ENCODE measurements at regions not wholly inside any gene's neighbourhood (a gene's known extent, or its start where the extent isn't known, plus 50 kb on each side); places are given as distances from the start of the nearest gene placed in this dataset.
"Not testable (repeated sequence)": the region's sequence is repeated elsewhere in the genome, so short reads cannot be mapped to it uniquely, and the experiment has no call there.

GRCh38 chr1:143905214-143906179, 66.3 kb downstream of the FAM72C start:
- DNase-seq (ENCODE audit: low spot score), result peak; percentile 61

DNA sequence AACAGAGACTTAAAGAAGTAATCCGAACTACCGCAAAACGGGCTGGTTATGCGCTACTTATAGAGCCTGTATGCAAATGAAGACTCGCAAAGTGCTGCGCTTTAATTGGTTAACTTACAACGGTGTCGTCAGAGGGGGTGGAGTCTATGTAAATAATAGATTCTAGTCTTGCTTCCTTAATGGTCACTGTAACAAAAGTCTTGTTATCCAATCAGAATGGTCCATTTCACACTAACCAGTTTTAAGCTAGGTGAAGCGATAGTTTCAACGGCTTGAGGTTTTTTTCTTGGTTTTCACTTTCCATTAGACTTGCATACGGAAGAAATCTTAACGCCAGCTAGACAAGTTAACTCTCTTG, 67.2 kb downstream of the FAM72C start:
- not testable (repeated sequence) for DNase-seq (ENCODE audit: low spot score)

DNA sequence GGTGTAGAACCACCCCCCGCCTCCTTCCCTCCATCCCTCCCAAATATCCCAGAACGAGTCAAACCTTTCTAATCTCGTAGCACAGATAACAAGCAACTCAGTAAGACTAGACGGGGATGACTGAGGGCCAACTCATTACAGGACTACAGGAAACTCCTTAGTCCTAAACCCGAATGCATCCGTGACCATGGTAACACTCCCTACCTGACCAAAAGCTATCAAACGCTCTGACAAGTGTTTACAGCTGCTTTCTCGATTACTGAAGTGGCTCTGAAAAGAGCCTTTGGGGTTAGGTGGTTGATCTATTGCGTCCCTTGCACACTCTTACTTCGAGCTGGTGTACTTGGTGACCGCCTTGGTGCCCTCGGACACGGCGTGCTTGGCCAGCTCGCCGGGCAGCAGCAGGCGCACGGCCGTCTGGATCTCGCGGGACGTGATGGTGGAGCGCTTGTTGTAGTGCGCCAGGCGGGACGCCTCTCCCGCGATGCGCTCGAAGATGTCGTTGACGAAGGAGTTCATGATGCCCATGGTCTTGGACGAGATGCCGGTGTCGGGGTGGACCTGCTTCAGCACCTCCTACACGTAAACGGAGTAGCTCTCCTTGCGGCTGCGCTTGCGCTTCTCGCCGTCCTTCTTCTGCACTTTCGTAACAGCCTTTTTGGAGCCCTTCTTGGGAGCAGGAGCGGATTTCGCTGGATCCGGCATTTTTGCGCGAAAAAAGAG, 67.7 kb downstream of the FAM72C start:
- peak; percentile 49 for DNase-seq (ENCODE audit: low spot score)

- DNase-seq (ENCODE audit: low spot score), result not testable (repeated sequence)
Observed at GRCh38 chr1:143896377-143896776, 75.4 kb downstream of the FAM72C start.

- DNase-seq (ENCODE audit: low spot score), result peak; percentile 62
Observed at GRCh38 chr1:143884932-143885574, 86.7 kb downstream of the FAM72C start.

DNA sequence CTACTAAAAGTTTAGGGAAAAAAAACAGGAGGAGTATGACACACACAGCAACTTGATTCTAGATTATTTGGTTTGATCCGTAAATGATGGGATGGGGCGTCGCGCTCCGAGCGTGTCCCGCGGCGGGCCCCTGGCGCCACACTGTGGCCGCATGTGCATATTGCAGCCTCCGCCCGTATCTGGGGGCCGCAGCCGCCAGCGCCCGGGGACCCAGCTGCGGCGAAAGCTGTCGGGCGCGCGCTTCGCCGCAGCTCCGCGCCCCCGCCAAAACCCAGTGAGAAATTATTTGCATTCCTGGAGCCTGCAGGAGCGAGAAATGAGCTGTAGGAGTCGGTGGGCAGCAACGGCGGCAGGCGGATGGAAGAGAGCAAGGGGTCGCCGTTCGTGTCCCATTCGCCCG, 87.3 kb downstream of the FAM72C start:
- not testable (repeated sequence) for DNase-seq (ENCODE audit: low spot score)

GRCh38 chr1:143879757-143880536, 91.8 kb downstream of the FAM72C start:
- DNase-seq (ENCODE audit: low spot score), result not testable (repeated sequence)

- not testable (repeated sequence) for DNase-seq (ENCODE audit: low spot score)
Observed at GRCh38 chr1:143875947-143876346, 95.8 kb downstream of the FAM72C start.

- DNase-seq (ENCODE audit: low spot score), result not testable (repeated sequence)
Observed at GRCh38 chr1:143874625-143875024, 97.2 kb downstream of the FAM72C start.

- not testable (repeated sequence) for DNase-seq (ENCODE audit: low spot score)
Observed at GRCh38 chr1:143873650-143874049, 98.1 kb downstream of the FAM72C start.

- DNase-seq (ENCODE audit: low spot score), result not testable (repeated sequence)
Observed at GRCh38 chr1:143870388-143870787, 101.4 kb downstream of the FAM72C start.

DNA sequence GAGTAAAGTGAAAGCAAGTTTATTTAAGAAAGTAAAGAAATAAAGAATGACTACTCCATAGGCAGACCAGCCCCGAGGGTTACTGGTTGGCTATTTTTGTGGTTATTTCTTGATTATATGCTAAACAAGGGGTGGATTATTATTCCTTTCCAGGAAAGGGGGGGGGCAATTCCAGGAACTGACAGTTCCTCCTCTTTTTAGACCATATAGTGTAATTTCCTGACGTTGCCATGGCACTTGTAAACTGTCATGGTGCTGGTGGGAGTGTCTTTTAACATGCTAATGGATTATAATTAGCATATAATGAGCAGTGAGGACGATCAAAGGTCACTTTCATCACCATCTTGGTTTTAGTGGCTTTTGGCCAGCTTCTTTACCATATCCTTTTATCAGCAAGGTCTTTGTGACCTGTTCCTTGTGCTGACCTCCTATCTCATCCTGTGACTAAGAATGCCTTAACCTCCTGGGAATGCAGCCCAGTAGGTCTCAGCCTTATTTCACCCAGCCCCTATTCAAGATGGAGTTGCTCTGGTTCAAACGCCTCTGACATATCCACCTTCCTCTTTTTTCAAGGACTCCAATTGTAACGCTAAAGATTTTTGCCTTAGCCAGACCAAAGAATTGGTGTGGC, 104.1 kb downstream of the FAM72C start:
- DNase-seq (ENCODE audit: low spot score), result not testable (repeated sequence)

GRCh38 chr1:143863901-143864520, 107.8 kb downstream of the FAM72C start:
- DNase-seq (ENCODE audit: low spot score), result not testable (repeated sequence)

- not testable (repeated sequence) for DNase-seq (ENCODE audit: low spot score)
Observed at GRCh38 chr1:143862722-143863121, 109.1 kb downstream of the FAM72C start.

GRCh38 chr1:143861306-143861705, 110.5 kb downstream of the FAM72C start:
- not testable (repeated sequence) for DNase-seq (ENCODE audit: low spot score)

DNA sequence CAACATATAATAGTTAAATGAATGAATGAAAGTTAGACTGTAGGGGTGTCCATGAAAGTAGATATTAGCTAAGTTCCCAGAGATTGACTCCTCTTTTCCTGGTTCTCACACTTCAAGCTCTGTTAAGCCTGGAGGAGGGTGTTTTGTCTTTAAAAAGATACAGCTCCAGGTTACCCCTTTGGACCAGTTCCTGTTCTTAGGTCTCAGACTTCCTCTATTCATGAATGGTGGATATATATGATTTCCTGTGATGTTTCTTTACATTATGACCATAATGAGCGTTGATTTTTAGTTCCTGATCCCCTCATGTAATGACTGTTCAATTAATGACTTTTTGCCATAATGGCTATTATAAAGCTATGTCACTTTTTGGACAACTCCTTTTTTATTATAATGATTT, 115.9 kb downstream of the FAM72C start:
- not testable (repeated sequence) for DNase-seq (ENCODE audit: low spot score)

DNA sequence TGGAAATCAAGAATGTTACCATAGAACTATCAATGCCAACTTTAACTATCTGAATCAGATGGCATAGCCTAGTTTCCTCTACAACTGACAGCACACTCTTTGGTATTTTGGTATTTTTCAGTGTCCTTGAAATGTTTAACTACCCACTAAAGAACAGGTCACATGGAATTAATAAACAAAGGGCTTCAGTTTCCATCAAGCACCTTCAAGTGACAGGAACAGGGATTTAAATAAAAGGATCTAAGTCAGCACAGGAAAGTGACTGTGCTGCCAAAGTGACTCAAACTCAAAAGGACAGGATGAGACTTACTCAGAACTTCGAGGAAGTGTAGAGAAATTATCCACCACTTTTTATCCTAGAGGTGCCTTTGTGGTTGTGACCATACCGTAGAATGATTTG, 117.7 kb downstream of the FAM72C start:
- not testable (repeated sequence) for DNase-seq (ENCODE audit: low spot score)

GRCh38 chr1:143850637-143851036, 121.1 kb downstream of the FAM72C start:
- DNase-seq (ENCODE audit: low spot score), result not testable (repeated sequence)

GRCh38 chr1:143848859-143849258, 122.9 kb downstream of the FAM72C start:
- not testable (repeated sequence) for DNase-seq (ENCODE audit: low spot score)

DNA sequence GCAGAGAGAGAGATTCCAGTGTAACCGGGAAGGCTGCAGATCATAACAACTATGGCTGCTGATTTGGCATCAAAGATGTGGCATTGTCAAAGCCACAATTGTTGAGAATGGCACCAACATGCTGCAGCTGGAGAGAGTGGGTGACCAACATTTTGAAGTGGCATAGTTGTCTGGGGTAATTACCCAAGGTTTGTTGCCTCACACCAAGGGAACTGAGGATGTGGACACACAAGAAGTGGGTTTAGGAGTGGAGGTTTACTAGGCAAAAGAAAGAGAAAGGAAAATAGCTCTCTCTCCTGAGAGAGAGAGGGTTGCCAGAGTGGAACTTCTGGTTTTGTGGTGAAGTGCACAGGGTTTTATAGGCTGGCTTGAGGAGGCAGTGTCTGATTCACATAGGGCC, 126.6 kb downstream of the FAM72C start:
- DNase-seq (ENCODE audit: low spot score), result not testable (repeated sequence)

GRCh38 chr1:143842058-143842457, 129.7 kb downstream of the FAM72C start:
- DNase-seq (ENCODE audit: low spot score), result not testable (repeated sequence)
